ENCODE measurements at regions not wholly inside any gene's neighbourhood (a gene's known extent, or its start where the extent isn't known, plus 50 kb on each side); places are given as distances from the start of the nearest gene placed in this dataset.

DNA sequence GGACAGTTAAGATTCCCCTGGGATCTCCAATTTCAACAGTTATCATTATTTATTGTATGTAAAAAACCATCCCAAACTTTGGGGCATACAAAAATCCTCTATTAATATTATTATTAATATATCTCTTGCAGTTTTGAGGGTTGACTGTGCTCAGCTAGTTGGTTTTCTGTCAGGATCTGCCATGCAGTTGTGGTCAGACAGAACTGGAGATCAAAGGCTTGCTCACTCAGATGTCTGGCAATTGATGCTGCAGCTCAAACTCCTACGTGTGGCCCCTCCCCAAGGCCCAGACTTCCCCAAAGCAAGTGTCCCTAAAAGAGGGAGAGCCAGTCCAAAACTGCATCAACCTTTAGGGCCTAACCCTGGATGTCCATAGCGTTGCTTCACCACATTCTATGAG is 204.7 kb downstream of the TTC32 start:
- ChIA-PET CTCF (no interaction called here), POLR2A (no interaction called here)
- peaks cover 24% of the 10 kb centered on the region for H3K9me3 Mint-ChIP-seq (ENCODE audit: unreplicated experiment)
- DNase-seq (ENCODE audit: unreplicated experiment): no peak
- H3K4me3 Mint-ChIP-seq (ENCODE audit: unreplicated experiment): no peak overlapping the region
- H3K27me3 Mint-ChIP-seq (ENCODE audit: insufficient read depth, unreplicated experiment): no peaks in the 10 kb centered on the region
- intact Hi-C loops (cut with micrococcal nuclease): no loop called here
- no peaks in the 10 kb centered on the region for H3K36me3 Mint-ChIP-seq (ENCODE audit: insufficient read depth, unreplicated experiment)
- H3K4me1 Mint-ChIP-seq (ENCODE audit: insufficient read depth, unreplicated experiment): no peaks in the 10 kb centered on the region
- no peak overlapping the region for H3K27ac Mint-ChIP-seq (ENCODE audit: low read depth, unreplicated experiment)
- no TSS peak for BruUV-seq (replicated peaks)
- TF ChIP-seq, protein P1, sequence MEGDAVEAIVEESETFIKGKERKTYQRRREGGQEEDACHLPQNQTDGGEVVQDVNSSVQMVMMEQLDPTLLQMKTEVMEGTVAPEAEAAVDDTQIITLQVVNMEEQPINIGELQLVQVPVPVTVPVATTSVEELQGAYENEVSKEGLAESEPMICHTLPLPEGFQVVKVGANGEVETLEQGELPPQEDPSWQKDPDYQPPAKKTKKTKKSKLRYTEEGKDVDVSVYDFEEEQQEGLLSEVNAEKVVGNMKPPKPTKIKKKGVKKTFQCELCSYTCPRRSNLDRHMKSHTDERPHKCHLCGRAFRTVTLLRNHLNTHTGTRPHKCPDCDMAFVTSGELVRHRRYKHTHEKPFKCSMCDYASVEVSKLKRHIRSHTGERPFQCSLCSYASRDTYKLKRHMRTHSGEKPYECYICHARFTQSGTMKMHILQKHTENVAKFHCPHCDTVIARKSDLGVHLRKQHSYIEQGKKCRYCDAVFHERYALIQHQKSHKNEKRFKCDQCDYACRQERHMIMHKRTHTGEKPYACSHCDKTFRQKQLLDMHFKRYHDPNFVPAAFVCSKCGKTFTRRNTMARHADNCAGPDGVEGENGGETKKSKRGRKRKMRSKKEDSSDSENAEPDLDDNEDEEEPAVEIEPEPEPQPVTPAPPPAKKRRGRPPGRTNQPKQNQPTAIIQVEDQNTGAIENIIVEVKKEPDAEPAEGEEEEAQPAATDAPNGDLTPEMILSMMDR (IDR thresholded peaks at IDR 0.05; ENCODE audit: unreplicated experiment): no peak

DNA sequence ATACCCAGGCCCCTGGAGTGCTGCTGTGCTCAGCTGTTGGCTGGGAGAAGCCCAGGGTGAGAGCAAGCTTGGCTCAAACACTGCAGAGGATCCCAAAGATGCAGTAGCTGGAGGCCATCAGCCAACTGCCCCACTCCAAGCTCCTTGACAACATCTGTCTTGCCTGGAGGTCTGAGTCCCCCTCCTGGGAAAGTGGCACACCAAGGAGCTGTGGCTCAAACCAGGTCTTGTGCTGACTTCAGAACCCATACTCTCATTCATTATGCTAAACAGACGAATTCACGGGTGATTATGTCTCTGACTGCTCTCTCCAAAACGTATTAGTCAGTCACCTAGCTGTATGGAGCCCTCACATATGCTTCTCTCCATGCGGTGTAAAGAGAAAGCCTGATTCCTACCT is 206.1 kb downstream of the TTC32 start:
- intact Hi-C loops (cut with micrococcal nuclease): no loop called here
- Mint-ChIP-seq H3K4me3 (ENCODE audit: unreplicated experiment) (no peak overlapping the region), H3K4me1 (ENCODE audit: insufficient read depth, unreplicated experiment) (no peaks in the 10 kb centered on the region), H3K36me3 (ENCODE audit: insufficient read depth, unreplicated experiment) (no peaks in the 10 kb centered on the region), H3K9me3 (ENCODE audit: unreplicated experiment) (peaks cover 17% of the 10 kb centered on the region), H3K27me3 (ENCODE audit: insufficient read depth, unreplicated experiment) (no peaks in the 10 kb centered on the region), H3K27ac (ENCODE audit: low read depth, unreplicated experiment) (no peak overlapping the region)
- no TSS peak for BruUV-seq (replicated peaks)
- TF ChIP-seq, protein P1 (IDR thresholded peaks at IDR 0.05; ENCODE audit: unreplicated experiment): no peak
- CTCF ChIA-PET: interaction anchor here (0.5 to 1.2 kb wide), 4 partner anchors 10 to 1579 kb away, joined by 3 to 4 read pairs (median 3); no protein-coding TSS in a partner anchor
- POLR2A ChIA-PET: interaction anchor here (0.6 kb wide), 1 partner anchor 12 kb away, joined by 3 read pairs; no protein-coding TSS in a partner anchor
- no peak for DNase-seq (ENCODE audit: unreplicated experiment)

DNA sequence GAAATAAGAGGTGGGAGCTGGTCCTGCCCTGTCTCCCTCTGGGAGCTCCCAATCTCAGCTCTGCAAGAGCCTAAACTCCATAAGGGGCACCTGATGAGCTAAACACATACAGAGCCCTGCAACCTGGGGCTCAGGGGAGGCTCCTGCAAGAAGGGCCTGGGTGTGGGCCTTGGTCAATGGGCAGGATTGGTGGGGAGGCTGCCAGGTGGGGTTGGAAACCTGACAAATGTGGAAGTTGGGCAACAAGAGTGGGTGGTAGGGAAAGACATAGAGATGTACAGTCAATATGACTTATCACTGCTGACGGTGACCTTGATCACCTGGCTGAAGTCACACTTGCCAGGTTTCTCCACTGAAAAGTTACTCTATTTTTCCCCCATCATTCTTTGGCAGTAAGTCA is 209.9 kb downstream of the TTC32 start:
- peak; percentile 38 for DNase-seq (ENCODE audit: unreplicated experiment)
- Mint-ChIP-seq H3K36me3 (ENCODE audit: insufficient read depth, unreplicated experiment) (no peaks in the 10 kb centered on the region), H3K4me1 (ENCODE audit: insufficient read depth, unreplicated experiment) (no peaks in the 10 kb centered on the region), H3K27me3 (ENCODE audit: insufficient read depth, unreplicated experiment) (no peaks in the 10 kb centered on the region), H3K4me3 (ENCODE audit: unreplicated experiment) (no peak overlapping the region), H3K27ac (ENCODE audit: low read depth, unreplicated experiment) (no peak overlapping the region), H3K9me3 (ENCODE audit: unreplicated experiment) (peaks cover 10% of the 10 kb centered on the region)
- TF ChIP-seq, protein P1 (IDR thresholded peaks at IDR 0.05; ENCODE audit: unreplicated experiment): no peak
- ChIA-PET POLR2A (no interaction called here), CTCF (interaction anchor here (0.6 kb wide), 1 partner anchor 379 kb away, joined by 3 read pairs; no protein-coding TSS in a partner anchor)
- BruUV-seq (replicated peaks): no TSS peak
- intact Hi-C loops (cut with micrococcal nuclease): no loop called here

DNA sequence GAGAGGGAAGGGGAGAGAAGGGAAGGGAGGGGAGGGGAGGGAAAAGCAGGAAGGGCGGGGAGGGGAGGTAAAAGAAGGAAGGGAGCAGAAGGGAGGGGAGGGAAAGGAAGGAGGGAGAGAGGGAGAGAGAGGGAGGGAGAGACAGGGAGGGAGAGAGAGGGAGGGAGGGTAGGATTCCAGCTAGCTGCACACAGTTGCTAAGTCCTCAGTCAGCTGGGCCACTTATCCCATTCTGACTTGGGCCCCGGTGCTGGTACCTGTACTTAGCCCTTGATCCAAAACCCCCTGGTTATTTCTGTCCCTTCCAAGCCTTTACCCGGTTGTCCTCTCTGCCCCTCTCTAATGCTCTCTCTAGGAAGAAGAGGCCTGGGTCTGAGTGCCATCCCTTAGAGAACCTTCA is 211.4 kb downstream of the TTC32 start:
- ChIA-PET CTCF (no interaction called here), POLR2A (no interaction called here)
- BruUV-seq (replicated peaks): no TSS peak
- Mint-ChIP-seq H3K27me3 (ENCODE audit: insufficient read depth, unreplicated experiment) (no peaks in the 10 kb centered on the region), H3K9me3 (ENCODE audit: unreplicated experiment) (no peaks in the 10 kb centered on the region), H3K4me3 (ENCODE audit: unreplicated experiment) (no peak overlapping the region), H3K36me3 (ENCODE audit: insufficient read depth, unreplicated experiment) (no peaks in the 10 kb centered on the region), H3K4me1 (ENCODE audit: insufficient read depth, unreplicated experiment) (peaks cover 5% of the 10 kb centered on the region), H3K27ac (ENCODE audit: low read depth, unreplicated experiment) (no peak overlapping the region)
- TF ChIP-seq, protein P1 (IDR thresholded peaks at IDR 0.05; ENCODE audit: unreplicated experiment): no peak
- no peak for DNase-seq (ENCODE audit: unreplicated experiment)
- intact Hi-C loops (cut with micrococcal nuclease): no loop called here
